GM19240 (cell line): ENCODE measurements at regions not wholly inside any gene's neighbourhood (a gene's known extent, or its start where the extent isn't known, plus 50 kb on each side); places are given as distances from the start of the nearest gene placed in this dataset.
"Not testable (repeated sequence)": the region's sequence is repeated elsewhere in the genome, so short reads cannot be mapped to it uniquely, and the experiment has no call there.

ENCODE experiments used
- DNase-seq: peaks from one replicate; pipeline ENCODE4 v3.0.0; 2011; ENCODE audit warnings: low spot score; ENCODE audit not compliant: insufficient read length

DNA sequence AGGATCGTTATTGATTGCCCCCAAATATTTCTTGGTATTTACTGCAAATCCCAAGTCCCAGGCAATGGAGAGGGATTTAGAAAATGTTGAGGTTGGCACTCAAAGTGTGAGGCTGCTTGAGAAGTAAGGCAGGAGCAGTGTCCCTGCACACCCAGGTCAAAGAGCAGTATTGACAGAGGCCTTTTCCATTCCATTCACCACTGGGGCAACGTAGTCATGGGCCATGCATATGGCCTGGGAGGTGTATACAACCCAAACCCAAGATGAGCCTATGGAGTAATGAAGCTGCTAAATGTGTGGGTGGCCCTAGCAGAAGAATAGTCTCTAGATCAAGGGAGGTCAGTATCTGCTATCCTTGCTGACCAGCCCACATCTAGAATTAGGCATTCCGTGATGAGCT, 245.6 kb downstream of the FOXD2 start:
- no peak for DNase-seq

DNA sequence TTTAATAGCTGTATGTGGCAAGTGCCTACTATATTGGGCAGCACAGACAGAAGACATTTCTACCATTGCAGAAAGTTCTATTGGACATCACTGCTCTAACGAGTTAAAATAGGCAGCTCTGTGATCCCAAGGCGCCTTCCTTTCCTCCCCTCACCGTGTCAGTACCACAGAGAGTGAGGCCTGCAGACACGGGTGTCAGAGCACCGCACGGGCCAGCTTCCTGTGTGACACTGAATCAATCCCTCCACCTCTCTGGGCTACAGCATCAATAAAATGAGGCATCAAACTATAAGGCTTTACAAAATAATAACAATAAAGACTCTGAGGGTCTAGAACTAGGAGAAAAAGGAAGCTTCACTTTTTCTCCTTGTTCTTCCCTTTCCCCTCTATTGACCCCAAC, 246.7 kb downstream of the FOXD2 start:
- DNase-seq: no peak

DNA sequence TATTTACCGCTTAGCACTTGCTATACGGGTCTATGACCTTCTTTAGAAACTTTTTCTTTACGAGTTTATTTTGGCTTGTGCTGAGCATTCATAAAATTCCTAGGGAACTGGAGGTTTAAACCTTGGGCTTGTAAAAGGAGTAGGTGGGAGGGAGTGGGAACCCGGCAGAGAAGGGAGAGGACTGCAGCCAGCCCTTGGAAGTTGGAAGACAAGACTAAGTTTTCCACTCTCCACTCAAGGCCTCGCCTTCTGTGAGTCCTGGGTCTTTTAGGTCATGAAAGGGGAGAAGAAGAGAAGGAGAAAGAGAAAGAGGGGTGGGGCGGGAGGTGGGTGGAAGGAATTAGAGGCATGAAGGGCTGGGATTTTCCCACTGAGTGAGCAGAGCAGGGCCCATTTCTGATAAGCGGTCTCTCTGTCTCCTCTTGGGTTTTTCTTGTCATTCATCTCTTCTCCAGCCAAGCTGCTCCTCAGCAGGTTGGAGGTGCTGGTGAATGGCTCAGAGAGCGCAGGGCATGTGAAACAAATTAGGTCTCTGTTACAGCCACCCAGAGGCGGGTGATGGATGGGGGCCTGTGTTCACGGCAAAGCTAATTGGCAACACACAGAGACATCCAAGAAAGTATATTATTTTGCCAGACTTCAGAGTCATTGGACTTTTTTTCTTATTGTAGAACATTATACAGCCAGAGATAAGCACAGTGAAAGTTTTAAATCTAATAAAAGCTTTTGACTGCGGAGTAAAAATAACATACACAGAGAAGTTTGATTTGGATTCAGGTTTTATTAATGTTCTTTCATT, 247.3 kb downstream of the FOXD2 start:
- no peak for DNase-seq

DNA sequence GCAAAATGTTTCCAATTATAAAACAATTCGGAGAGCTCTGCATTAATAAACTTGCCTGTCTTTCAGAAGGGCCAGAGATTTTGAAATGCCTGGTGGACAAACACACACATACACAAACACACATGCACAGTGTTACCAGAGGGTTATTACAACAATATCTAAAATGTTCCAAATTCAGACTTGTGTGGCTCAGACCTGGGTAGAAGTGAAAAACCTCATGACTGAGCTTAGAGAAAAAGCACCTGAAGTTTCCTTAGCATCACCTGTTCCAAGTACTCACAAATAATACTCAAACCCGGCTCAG, 247.9 kb downstream of the FOXD2 start:
- DNase-seq: no peak

DNA sequence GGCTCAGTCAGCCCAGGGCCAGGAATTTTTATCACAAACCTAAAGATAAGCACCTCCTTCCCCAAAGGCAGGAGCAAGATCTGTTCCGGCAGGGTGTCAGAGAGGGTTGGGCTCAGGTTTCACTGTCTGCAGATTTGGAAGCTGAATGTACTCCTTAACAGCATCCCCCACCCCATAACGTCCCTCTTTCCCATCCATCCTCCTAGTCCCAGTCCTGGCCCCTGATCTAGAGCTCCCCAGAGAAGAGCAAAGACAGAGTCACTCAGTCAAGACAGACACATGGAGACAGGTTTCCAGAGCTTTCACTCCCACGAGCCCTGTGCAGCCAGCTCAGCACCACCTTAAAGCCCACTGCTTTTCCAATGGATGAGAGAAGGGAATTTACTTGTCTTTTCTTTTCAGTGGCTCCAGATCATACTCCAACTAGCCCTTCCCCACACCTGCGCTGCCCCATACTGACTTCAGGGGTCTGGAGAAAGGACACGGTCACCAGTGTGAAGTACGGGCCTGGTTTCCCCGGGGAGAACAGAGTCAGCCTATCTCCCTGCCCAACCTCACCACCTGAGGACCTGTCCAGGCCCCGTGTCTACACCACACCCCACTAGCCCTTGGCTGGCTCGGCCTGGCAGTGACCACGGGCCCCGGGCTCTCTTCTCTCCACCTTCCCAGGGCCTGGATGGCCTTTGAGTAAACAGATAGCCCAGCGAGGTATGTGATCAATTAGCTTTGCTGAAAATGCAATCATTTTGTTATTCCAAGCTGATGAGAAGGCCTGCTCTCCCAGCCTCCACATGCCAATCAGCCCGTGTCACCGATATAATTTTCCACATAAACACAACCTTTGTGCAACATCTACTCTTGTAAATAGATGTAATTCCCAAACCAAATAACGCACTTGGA, 249.1 kb downstream of the FOXD2 start:
- no peak for DNase-seq

DNA sequence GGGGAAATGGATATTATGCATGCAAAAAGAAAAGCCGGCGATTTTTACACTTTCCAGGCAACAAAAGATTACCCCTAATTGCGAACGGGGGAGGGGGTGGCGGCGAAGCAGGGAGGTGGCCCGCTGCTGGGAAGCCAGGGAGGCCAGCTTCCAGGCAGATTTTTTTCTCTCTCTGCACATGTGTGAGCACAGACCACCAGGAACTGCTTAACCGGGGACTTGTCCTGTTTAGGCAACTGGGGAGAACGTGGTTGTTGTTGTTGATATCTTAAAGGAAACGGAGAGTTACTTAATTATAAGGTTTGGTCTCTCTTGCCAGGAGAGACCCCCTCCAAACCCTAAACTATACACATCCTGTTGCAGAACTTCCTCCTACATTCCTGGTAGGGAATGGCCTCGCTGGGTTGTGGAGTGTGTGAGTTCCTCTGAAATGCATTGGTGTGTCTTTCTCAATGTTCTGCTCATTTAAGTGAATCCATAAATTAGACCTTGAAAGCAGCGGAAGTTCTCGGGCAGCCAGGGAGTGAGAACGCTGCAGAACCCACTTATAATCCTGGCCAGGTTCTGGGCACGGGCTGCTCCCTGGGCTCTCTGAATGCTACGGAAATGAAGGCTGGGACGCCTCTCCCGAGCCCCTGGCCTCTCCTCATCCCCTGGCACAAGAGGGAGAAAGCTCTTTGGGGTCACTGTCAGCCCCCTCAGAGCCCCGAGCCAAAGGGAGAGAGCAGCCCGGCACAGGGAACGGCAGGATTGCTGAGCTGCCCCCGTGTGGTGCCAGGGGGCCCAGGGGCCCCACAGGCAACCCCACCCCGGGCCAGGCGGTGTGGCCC, 250.0 kb downstream of the FOXD2 start:
- DNase-seq: no peak

DNA sequence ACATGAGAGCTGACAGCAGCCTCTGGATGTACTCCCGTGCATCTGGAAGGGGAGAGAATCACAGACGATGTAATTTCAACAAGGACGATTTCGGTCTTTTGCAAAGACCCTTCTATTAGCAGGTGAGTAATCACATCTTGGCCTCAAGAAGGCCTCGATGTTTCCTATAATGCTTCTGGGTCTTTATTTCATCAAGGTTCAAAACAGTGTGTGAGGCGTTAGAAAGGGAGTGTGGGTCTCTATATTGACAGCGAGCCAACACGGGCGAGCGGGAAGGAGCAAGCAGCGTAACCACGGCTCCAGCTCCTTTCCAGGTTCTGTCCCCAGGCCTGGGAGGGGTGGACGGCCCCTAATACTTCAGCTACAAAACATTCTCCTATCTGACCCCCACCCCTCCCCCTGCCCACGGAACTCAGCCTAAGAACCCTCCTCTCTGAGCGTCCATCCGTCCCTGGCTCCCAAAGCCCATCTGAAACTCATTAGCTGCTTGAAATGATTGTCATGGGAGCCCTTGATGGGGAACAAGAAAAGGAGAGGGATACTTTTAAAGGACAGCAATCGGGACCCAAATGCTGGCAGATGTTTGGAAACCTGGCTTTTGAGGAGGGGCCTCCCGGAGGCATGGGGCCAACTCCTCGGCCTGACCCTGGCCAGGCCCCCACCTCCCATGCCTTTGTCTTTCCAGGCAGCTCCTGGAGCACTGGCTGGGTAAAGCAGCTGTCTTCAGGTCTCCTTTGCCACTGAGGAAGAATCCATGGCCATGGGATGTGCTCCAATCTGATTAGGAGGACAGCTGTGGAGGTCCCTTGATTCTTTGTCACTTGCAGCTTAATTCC, 250.8 kb downstream of the FOXD2 start:
- no peak for DNase-seq

DNA sequence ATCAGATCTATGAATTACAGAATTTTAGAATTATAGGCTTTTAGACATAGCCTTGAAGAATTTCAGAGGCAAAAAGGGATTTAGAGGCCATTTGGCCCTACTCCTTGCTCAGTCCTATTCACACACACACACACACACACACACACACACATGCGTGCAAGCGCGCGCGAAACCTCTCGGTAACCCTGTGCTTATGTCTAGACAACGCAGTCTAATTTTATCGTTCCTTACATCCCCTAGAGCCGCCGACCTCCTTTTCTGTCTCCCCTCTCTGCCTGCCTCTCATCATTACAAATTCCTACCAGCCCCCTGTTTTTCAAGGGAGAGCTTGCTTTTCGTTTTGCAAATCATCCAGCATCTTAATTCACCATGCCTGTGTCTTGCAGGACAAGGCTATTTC, 252.1 kb downstream of the FOXD2 start:
- no peak for DNase-seq

DNA sequence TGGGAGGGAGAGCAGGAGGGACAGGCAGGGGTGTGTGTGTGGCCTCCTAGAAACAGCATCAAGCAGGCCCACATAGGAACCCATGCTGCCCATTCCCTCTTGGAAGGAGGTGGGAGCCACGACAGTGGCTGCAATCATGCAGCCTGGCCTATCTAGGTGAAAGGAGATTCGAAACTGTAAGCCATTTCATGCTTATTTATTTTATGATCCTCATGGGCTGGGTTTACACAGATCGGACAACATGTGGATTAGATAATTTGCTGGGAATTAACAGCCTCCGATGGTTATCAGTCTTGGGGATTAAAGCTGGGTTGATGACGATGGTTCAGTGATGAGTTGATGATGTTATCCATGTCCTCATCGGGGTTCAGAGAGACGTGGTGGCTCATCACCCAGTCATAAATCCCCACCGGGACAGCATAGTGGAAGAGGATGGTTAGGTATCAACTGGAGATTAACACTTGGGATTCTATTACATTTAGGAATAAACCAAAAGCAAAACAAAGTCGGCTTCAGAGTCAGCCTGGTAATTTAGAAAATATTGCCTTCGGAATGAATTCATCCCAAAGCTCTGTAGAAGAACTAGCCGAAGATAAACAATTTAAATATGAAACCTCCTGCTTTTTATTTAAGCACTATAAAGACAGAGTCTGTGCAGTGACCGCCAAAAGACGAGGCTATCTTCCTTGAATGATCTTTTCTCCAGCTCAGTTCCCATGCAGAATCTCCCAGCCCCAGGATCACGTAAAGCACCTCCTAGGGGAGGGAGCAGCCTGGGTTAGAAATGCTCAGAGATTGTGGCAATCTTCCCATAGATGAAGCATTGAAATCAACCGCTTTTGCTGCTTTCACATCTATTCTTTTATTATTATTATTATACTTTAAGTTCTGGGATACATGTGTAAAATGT, 252.8 kb downstream of the FOXD2 start:
- DNase-seq: no peak

DNA sequence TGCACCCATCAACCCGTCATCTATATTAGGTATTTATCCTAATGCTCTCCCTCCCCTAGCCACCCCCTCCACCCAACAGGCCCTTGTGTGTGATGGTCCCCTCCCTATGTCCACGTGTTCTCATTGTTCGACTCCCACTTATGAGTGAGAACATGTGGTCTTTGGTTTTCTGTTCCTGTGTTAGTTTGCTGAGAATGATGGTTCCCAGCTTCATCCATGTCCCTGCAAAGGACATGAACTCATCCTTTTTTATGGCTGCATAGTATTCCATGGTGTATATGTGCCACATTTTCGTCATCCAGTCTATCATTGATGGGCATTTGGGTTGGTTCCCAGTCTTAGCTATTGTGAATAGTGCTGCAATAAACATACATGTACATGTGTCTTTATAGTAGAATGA, 253.4 kb downstream of the FOXD2 start:
- DNase-seq: not testable (repeated sequence)

DNA sequence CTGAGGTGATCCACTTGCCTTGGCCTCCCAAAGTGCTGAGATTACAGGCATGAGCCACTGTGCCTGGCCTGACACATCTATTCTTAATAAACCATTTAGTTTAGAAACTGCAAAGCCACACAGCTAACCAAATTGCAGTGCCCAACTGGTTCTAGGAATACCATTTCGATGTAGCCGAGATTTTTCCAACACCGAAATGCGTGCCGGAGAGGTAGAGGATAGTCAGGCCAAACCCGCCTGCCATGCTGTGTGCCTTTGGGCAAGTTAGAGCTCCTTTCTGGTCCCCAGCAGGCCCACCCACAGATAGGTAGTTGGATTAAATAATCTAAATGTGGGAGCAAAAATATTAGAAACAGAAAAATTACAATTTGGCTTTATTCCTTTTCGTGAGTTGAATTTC, 254.4 kb downstream of the FOXD2 start:
- no peak for DNase-seq

DNA sequence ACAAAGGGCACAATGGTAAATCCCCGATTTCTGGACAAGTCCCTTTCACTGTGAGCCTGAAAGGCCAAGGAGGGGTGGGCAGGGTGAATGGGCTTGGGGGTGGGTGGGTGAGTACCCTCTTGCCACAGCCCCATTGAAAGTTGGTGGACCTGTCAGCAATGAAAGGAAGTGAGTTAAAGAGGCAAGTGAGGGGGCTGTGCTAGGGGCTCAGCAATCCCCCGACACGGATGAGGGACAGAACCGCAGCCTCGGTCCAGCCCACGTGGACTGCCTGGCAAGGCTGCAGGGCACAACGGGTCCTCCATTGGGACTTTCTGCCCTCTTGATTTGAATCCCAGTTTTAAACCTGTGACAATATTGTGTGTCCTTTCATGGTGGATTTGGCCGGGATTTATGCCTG, 255.3 kb downstream of the FOXD2 start:
- no peak for DNase-seq

DNA sequence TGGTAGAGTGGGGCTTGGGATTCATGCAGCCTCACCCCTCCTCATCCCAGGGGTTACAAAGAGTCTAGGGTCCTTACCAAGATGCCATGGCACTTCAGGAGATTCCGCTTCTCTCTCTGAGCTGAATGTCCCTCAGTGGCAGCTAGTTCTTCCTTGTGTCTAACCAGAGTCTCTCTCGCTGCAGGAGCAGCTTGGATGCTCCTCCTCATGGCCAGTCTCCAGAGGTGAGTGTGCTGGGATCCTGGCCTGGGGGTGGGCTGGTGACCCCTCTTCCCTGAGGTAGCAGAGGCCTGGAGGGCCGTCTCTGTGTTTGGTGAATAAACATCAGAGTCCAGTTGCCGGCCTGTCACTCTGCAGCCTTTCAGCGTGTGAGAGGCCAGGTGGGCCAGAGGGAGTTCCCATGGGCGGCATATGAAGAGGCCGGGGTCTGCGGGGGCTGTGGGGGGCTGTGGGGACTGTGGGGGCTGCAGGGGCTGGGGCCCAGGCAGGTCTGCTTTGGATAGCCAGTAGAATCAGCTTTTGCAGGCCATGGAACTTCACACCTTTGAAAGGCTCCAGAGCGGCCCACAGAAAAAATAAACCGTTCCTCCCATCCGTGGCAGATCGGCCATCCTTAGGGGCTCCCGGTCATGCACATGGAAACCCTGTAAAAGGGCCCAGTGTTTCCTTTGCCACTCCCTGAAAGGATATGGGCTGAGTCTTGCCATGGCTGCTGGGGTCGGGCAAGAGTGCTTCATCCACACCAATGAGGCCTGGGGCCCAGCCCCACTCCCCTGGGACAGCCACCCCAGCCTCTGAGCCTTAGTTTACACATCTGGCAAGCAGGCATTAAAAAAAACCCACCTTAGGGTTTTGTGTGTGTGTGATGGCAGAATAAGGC, 256.4 kb downstream of the FOXD2 start:
- no peak for DNase-seq

DNA sequence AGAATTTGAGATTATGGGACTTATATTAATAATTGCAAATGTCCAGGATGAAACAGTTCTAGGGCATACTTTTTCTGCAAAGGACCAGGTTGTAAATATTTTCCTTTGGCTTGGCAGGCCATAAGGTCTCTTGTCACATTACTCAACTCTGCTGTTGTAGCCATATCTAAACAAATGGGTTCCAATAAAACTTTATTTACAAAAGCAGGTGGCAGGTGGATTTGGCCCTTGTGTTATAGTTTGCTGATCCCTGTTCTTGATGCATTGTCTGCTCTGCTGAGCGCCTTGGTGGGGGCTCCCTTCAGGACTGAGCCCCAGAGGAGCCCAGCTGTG, 258.5 kb downstream of the FOXD2 start:
- no peak for DNase-seq

DNA sequence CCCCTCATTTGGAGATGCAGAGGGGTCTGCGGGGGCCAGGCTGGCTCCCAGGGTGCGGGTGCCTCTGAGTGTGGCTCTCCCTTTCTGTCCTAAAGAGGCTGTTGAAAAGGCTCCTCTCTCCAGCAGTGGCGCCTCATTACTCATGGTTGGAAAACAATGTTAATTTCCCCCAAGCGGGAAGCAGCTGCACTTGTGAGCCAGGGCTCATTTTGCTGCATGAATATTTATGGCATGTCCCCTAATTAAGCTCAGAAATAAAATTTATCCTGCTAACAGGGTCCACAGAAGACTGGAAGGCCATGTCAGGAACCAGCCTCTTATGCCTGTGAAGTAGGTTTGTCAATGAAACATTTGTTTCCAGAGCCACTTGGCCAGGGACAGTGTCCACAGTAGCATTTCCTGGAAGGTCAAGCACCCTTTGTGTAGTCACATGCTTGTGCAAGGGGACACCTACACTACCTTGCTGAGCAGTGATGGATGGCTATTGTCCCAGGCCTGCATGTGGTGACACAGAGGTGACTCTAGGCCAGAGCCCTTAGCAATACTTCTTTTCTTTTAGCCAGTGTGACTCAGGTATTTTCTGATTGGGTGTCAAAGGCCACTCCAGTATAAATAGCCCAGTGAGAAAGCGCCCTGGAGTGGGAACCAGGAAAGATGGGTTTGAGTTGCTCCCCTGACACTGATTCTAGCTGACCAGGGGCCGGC, 259.0 kb downstream of the FOXD2 start:
- DNase-seq: no peak

DNA sequence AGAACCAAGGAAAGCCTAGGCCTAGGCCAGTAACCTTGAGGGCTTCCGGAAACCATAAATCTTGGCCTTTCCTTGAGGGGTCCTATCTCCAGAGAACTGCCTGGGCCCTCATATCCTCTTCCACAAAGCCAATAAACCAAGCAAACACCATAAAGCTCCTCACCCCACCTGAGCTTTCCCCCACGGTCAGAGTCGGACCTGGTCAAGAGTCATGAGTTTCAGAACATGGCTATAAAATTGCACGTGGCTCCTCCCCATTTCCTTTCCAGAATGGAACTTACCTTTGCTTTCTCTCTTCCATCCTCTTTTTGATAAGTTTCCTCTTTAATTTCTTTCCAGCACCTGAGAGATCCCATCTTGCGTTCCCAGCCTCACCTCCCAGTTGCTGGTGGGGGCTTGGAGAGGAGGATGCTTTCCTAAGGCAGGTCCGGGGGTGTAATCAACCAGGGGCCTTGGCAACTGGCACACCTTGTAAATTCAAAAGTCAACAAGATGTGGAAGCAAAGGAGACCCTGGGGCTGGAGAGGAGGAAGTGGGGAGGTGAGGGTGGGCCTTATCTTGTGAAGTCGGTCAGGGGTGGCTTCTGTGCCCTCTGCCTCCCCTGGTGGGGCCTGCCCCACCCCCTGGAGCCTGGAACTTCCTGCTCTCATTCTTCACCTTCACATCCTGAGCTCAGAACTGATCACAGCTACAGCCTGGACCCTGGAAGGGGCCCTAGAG, 259.9 kb downstream of the FOXD2 start:
- DNase-seq: no peak

DNA sequence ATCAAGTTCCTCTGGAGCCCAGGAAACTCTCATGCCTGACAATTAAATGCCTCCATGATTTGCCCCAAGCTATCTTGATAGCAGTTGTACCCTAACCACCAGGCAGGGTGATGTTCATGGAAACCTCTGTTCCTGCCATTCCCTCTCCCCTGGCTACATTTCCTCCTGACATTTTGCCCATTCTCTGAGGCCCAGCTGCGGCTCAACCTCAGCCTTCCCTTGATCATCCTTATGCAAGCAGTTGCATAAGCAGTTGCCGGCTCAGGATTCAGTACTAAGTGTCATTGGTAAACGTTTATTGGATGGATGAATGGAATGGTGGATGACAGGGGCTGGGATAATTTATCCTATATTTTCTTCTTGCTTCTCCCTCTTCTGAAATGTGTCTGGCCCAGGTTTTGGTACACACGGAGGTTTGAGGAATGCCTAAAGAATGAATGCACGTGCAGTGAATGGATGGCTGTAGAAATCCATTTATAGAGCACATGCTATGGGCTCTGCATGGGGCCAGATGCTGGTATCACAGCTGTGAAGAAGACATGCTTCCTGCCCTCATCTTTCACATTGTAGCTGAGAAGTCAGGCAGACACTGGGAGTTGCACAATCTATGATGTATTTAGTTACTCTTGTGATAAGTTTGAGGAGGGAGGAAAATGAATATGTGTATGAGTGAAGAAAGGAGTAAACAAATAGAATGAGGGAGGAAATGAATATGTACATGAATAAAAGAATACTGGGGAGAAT, 261.8 kb downstream of the FOXD2 start:
- DNase-seq: no peak
